T-helper 22 cell (primary cell): ENCODE measurements at regions not wholly inside any gene's neighbourhood (a gene's known extent, or its start where the extent isn't known, plus 50 kb on each side); places are given as distances from the start of the nearest gene placed in this dataset.
"Not testable (repeated sequence)": the region's sequence is repeated elsewhere in the genome, so short reads cannot be mapped to it uniquely, and the experiment has no call there.

Experiments
- DNase-seq: peaks from one replicate; pipeline ENCODE4 v3.0.0-alpha.2; 2020; ENCODE audit warnings: low read depth

DNA sequence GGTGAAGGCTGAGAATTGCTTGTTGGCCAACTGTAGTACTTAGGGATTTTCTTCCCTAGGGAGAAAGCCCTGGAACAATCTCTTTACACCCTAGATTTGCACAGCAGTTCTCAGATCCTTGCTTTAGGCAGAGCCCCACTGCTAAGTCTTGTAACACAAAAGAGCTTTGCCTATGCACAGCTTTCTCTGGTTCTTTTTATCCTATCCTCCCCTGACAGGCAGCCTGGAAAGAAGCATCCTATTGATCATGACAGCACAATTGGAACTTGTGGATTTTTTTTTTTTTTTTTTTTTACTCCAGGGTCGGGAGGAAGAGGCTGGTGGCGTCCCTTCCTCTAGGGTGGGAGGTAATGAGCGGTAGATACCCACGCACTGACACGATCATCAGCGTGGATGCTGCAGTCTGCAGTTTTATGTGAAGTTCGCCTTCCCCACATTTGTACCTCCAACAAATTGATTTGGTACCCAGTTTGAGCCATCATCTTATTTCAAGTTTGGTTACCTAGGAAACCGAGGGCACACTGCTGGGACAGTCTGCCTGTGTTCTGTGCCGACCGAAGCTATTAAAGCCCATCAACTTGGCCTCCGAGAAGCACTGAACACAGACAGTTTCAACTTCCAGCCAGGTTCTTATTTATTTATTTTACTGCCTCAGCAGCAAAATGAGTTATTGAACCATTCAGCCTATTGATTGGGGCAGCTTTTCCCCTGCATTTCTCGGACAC lies 110.1 kb downstream of the NRN1 start:
- no peak for DNase-seq

GRCh38 chr6:5894357-5894756 lies 112.4 kb downstream of the NRN1 start:
- DNase-seq = no peak

- no peak for DNase-seq
These were observed 113.4 kb downstream of the NRN1 start for GRCh38 chr6:5893295-5893694.

DNA sequence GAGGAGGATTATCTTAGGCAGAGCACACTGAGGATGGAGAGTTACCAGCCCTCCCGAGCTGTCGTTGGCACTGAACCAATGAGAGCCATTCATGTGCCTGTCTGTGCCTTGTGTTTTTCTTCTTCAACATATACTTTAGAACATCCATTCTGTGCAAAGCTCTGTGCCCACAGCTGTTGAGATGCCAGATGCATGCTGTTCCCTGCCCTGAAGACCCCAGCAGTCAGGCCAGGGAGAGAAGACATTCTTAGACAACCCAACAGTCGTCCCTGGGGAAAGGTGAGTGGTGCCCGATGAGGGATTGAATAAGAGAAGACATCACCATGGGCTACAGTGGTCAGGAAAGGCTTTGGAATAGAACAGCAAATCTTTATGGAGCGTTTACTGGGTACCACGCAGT lies 114.1 kb downstream of the NRN1 start:
- DNase-seq = no peak

GRCh38 chr6:5878792-5879191 lies 127.9 kb downstream of the NRN1 start:
- no peak for DNase-seq

DNA sequence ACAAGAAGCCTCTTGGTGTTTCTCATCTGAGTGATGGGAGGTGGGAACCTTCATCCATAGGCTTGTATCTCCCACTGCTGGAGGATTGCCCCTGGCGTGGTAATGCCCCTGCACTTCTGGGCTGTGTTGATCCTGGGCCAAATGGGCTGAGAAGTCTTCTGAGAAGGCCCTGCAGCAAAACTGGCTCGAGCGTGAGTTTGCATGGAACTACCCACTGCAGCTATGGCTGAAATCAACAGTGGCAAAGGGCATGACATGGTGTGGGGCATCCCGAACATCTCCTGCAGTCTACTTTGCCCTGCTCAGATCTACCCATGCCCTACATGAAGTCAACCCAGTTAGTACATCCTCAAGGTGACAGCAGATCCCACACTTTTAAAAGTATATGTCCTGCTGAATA lies 130.6 kb downstream of the NRN1 start:
- no peak for DNase-seq

GRCh38 chr6:5873976-5874375 lies 132.7 kb downstream of the NRN1 start:
- DNase-seq = not testable (repeated sequence)

DNA sequence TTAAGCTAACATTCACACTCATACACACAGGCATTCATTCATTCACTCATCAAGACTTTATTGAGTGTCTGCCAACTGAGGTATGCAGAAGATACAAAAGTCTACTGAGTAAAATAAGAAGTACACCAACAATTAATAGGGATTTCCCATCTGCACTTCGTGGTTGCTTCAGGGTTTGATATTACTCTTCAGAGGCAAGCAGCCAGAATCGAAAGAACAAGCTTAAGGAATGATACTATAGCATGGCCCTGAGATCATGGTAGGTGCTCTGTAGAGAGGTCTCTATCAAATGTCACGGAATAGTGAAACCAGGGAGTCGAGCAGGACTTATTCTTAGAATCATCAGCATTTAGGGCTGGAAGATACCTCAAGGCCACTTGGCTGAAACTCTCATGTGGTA lies 135.4 kb downstream of the NRN1 start:
- DNase-seq = no peak

- DNase-seq = no peak
These were observed 137.0 kb downstream of the NRN1 start for GRCh38 chr6:5869676-5870075.

DNA sequence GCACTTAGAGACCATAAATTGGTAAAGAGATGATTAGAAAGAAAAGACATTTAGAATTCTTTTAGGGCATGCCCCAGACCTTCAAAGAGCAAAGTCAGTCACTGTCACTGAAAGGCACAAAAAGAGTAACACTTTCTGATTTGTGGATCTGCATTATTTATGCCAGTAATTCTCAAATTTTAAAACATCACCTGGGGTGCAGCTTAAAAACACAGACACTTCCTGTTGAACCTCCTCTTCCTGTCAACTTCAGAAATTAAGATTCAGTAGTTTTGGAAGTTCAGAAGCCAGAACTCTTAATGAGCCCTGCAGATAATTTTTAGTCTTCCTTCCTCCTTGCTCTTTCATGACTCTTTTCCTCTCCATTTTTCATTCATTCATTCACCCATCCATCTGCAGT lies 137.5 kb downstream of the NRN1 start:
- no peak for DNase-seq

GRCh38 chr6:5866547-5867051 lies 140.1 kb downstream of the NRN1 start:
- DNase-seq = no peak

- no peak for DNase-seq
These were observed 141.2 kb downstream of the NRN1 start for GRCh38 chr6:5865506-5866031.

DNA sequence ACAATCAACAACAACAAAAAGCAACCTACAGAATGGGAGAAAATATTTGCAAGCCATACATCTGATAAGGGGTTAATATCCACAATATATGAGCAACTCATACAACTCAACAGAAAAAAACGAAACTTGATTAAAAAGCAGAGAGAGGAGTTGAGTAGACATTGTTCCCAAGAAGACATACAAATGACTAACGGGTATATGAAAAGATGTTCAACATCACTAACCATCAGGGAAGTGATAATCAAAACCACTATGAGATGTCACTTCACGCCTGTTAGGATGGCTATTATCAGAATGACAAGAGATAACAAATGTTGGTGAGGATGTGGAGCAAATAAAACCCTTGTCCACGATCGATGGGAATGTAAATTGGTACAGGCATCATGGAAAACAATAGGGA lies 145.9 kb downstream of the NRN1 start:
- DNase-seq = no peak

- no peak for DNase-seq
These were observed 150.8 kb downstream of the NRN1 start for GRCh38 chr6:5855787-5856470.

DNA sequence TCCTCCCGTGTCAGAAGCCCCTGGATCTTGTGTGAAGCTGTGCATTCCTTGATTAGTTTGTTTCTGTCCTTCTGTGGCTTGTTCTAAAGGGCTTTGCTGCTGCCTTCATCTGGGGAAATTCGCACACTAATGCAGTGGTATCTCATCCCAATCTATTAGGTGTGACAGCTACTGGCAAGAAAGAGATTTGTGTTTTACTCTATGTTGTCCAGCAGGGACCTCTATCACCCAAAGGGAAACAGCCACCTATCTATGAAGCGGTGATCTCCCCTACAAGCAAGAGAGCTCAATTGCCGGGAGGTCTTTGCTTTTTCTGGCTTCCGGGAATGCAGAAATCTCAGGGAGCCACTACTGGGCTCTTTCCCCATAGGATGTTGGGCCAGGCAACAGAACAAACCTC lies 151.8 kb downstream of the NRN1 start:
- no peak for DNase-seq

DNA sequence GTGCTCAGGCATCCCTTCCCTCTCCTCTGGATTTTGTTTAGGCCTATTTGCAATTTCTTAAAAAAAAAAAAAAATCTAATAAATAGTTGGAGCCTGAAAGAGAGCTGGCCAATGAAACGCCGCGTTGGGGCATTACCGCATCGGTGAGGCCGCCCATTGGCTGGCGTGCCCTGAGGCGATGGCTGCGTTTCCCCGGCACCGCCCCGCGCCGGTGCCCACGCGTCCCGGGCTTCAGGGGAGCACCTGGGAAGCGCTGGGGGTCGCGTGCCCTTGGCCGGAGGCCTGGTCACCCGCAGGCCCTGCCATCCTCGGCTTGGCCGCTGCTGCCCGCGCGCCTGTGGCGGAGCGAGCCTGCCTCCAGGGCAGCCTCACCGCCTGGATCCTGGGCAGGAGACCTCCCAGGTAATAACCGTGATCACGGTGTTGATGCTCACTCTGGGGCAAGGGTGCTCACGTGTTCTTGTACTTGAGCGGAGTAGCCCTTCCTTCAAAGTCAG lies 155.4 kb downstream of the NRN1 start:
- DNase-seq = peak; percentile 54

GRCh38 chr6:5850848-5851255 lies 155.9 kb downstream of the NRN1 start:
- no peak for DNase-seq

GRCh38 chr6:5846889-5847288 lies 159.8 kb downstream of the NRN1 start:
- DNase-seq = no peak

- no peak for DNase-seq
These were observed 160.4 kb downstream of the NRN1 start for GRCh38 chr6:5846335-5846734.

- DNase-seq = no peak
These were observed 163.6 kb downstream of the NRN1 start for GRCh38 chr6:5843078-5843477.

GRCh38 chr6:5840734-5841390 lies 165.9 kb downstream of the NRN1 start:
- DNase-seq = no peak

DNA sequence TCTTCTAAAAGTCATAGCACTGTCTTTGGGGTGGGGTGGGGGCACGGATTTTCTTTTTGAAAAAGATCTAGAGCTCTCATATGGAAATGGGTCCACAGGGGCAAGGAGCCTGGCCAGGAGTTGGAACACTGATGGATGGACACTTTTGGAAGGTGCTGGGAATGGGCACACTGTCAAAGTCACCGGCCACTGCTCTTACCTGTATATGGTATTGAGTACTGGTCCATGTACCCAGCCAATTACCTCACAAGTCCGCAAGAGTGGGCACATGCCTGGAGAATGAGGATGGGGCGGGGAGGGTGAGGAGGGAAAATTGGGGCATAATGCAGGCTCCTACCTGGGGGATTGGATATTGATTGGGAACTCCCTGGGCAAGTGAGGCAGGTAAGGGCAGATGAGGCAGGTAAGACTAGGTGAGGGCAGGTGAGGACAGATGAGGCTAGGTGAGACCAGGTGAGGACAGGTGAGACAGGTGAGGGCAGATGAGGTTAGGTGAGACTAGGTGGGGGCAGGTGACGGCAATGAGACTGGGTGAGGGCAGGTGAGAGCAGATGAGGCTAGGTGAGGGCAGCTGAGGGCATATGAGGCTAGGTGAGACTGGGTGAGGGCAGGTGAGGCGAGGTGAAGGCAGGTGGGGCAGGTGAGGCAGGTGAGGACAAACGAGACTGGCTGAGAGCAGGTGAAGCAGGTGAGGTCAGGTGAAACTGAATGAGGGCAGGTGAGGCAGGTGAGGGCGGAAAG lies 167.9 kb downstream of the NRN1 start:
- no peak for DNase-seq
